Brain microvascular endothelial cell (primary cell): ENCODE measurements at regions not wholly inside any gene's neighbourhood (a gene's known extent, or its start where the extent isn't known, plus 50 kb on each side); places are given as distances from the start of the nearest gene placed in this dataset.
"Not testable (repeated sequence)": the region's sequence is repeated elsewhere in the genome, so short reads cannot be mapped to it uniquely, and the experiment has no call there.

Experiments used
- DNase-seq: peaks from one replicate; pipeline ENCODE4 v3.0.0-alpha.2; 2020
- H3K27ac ChIP-seq: fragments of 250-450 bp; sonication (Bioruptor Pico); 2 replicates; pipeline ENCODE4 v1.5.1; 2020; ENCODE audit warnings: mild to moderate bottlenecking, moderate library complexity
- H3K27me3 ChIP-seq: fragments of 250-450 bp; sonication (Bioruptor Pico); replicated peaks from 2 replicates; pipeline ENCODE4 v1.5.1; 2020; ENCODE audit warnings: mild to moderate bottlenecking
- H3K36me3 ChIP-seq: fragments of 250-450 bp; sonication (Bioruptor Pico); replicated peaks from 2 replicates; pipeline ENCODE4 v1.5.1; 2020; ENCODE audit warnings: mild to moderate bottlenecking
- H3K4me3 ChIP-seq: 2 replicates; pipeline ENCODE4 v1.5.1; 2011; ENCODE audit warnings: low read depth, mild to moderate bottlenecking, control low read depth, low read length, moderate library complexity
- CTCF ChIP-seq: IDR thresholded peaks from 2 replicates; pipeline ENCODE4 v1.5.1; 2011; ENCODE audit warnings: low read depth, mild to moderate bottlenecking, moderate library complexity, low read length, control low read depth, inconsistent platforms; ENCODE audit errors: missing control alignments
- in situ Hi-C: cut with HindIII; loops from 2 replicates; pipeline ENCODE4 v1.10.0; 2017; ENCODE audit warnings: low sequenced_read_pairs, low pct_ligation_motif_present

- in situ Hi-C loops, result no loop called here
- Histone ChIP-seq H3K4me3 (no peak overlapping the region), H3K27me3 (no peaks in the 10 kb centered on the region), H3K36me3 (no peaks in the 10 kb centered on the region), H3K27ac (no peak overlapping the region)
- no peak for DNase-seq
- TF ChIP-seq CTCF, result no peak
Observed at GRCh38 chr2:133892352-133892913, 324.2 kb upstream of the NCKAP5 start.

GRCh38 chr2:133894429-133894828 is 326.2 kb upstream of the NCKAP5 start:
- in situ Hi-C loops, result no loop called here
- DNase-seq, result no peak
- H3K27ac ChIP-seq, result no peak overlapping the region
- H3K4me3 ChIP-seq, result no peak overlapping the region
- no peak for TF ChIP-seq CTCF
- H3K36me3 ChIP-seq, result no peaks in the 10 kb centered on the region
- no peaks in the 10 kb centered on the region for H3K27me3 ChIP-seq

- H3K4me3 ChIP-seq, H3K36me3 ChIP-seq, in situ Hi-C loops, DNase-seq, H3K27me3 ChIP-seq, H3K27ac ChIP-seq: not testable (repeated sequence)
Observed at GRCh38 chr2:133897838-133898237, 329.6 kb upstream of the NCKAP5 start.

DNA sequence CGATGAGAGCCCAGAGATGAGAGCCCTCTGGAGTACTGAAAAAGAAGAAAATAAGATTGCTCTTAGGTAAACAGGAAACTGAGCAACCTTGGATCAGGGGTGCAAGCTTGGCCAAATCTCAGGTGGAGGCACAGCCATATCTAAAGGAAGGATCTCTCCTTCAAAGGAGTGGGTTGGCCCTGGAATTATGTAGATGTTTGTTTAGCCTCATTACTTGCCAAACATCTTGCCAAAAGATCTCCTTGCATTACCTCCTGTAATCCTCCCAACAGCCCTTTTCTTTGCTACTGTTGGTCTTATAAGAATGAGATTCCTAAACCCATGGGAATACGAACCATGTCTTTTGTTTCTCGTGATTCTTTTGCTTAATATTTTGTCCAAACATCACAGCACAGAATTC is 332.6 kb upstream of the NCKAP5 start:
- H3K27ac ChIP-seq, result no peak overlapping the region
- no peaks in the 10 kb centered on the region for H3K36me3 ChIP-seq
- no peak overlapping the region for H3K4me3 ChIP-seq
- TF ChIP-seq CTCF, result no peak
- in situ Hi-C loops, result no loop called here
- H3K27me3 ChIP-seq, result no peaks in the 10 kb centered on the region
- DNase-seq, result no peak

DNA sequence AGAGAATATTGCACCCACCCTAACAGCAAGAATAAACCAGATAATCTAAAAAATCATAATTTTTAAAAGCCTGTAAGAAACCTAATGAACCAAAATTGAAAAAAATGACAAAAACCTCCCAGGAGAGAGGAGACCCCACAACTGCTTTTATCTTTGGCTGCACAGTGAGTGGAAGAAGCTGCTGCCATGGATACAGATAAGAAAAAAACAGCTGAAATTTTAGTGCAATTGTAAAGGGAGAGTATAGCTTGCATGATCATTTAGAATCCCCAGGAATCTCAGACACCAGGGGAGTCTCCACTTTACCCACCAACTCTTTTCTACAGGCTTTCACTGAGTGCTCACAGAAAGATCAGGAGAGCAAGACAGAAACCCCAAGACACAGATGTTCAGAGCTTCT is 338.1 kb upstream of the NCKAP5 start:
- DNase-seq, result no peak
- H3K27ac ChIP-seq, result no peak overlapping the region
- no peaks in the 10 kb centered on the region for H3K27me3 ChIP-seq
- no peak overlapping the region for H3K4me3 ChIP-seq
- H3K36me3 ChIP-seq, result no peaks in the 10 kb centered on the region
- in situ Hi-C loops, result no loop called here
- no peak for TF ChIP-seq CTCF

DNA sequence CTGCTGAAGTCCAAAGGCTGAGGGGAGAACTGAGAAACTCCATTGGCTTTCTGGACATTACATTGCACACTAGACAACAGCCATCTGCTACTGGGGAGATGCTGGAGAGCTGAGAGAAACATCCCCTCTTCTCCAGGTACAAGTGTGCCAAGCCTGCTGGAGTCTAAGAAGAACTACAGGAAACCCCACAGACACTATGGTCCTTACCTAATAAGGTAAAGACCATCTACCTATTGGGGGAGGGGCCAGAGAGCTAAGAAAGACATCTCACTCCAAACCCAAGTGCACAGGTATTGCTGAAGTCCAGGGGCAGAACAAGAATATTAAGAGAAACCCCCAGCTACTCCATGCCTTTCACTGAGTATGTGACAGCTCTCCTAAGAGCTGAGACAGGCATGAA is 338.7 kb upstream of the NCKAP5 start:
- Histone ChIP-seq H3K36me3 (no peaks in the 10 kb centered on the region), H3K27me3 (no peaks in the 10 kb centered on the region), H3K27ac (no peak overlapping the region), H3K4me3 (no peak overlapping the region)
- in situ Hi-C loops, result no loop called here
- DNase-seq, result no peak
- no peak for TF ChIP-seq CTCF
